Right atrium auricular region (tissue), 2 donors: ENCODE measurements at regions not wholly inside any gene's neighbourhood (a gene's known extent, or its start where the extent isn't known, plus 50 kb on each side); places are given as distances from the start of the nearest gene placed in this dataset.

Experiments used
- DNase-seq: peaks from one replicate; pipeline ENCODE4 v3.0.0-alpha.2; 2019; ENCODE audit warnings: low spot score
- H3K27ac ChIP-seq, 2 donors: fragments of 200-600 bp; sonication (generic); 1 replicate in 1 of 2; 2 replicates in 1 of 2; pipeline ENCODE4 v1.5.1; 2016 to 2019
- H3K27me3 ChIP-seq, 2 donors: fragments of 200-600 bp; sonication (generic); one replicate each; pipeline versions ENCODE4 v1.5.1 to v1.6.0; 2017 to 2019
- H3K36me3 ChIP-seq: fragments of 200-600 bp; sonication (generic); one replicate; pipeline ENCODE4 v1.5.1; 2016
- H3K4me1 ChIP-seq, 2 donors: fragments of 200-600 bp; sonication (generic); one replicate each; pipeline versions ENCODE4 v1.5.1 to v1.6.0; 2017 to 2019
- H3K4me3 ChIP-seq, 2 donors: fragments of 200-600 bp; sonication (generic); 1 replicate in 1 of 2; 2 replicates in 1 of 2; pipeline ENCODE4 v1.5.1; 2017 to 2019; ENCODE audit warnings: mild to moderate bottlenecking in 1 of 2, moderate library complexity in 1 of 2
- H3K9me3 ChIP-seq, 2 donors: fragments of 200-600 bp; sonication (generic); one replicate each; pipeline ENCODE4 v1.5.1; 2019
- TF ChIP-seq, protein P1 (sequence below), 2 donors: fragments of 200-600 bp; sonication (generic); IDR thresholded peaks; one replicate each; pipeline ENCODE4 v1.5.1; 2019; ENCODE audit warnings: antibody characterized with exemption in 2 of 2

- Histone ChIP-seq H3K9me3 (no peaks in the 10 kb centered on the region), H3K27me3 (no peaks in the 10 kb centered on the region), H3K27ac (peak overlapping the region in 1 of 2 donors; percentile 49), H3K36me3 (no peaks in the 10 kb centered on the region), H3K4me1 (peaks cover 0 to 25% of the 10 kb centered on the region in 2 donors), H3K4me3 (no peak overlapping the region)
- TF ChIP-seq, protein P1, sequence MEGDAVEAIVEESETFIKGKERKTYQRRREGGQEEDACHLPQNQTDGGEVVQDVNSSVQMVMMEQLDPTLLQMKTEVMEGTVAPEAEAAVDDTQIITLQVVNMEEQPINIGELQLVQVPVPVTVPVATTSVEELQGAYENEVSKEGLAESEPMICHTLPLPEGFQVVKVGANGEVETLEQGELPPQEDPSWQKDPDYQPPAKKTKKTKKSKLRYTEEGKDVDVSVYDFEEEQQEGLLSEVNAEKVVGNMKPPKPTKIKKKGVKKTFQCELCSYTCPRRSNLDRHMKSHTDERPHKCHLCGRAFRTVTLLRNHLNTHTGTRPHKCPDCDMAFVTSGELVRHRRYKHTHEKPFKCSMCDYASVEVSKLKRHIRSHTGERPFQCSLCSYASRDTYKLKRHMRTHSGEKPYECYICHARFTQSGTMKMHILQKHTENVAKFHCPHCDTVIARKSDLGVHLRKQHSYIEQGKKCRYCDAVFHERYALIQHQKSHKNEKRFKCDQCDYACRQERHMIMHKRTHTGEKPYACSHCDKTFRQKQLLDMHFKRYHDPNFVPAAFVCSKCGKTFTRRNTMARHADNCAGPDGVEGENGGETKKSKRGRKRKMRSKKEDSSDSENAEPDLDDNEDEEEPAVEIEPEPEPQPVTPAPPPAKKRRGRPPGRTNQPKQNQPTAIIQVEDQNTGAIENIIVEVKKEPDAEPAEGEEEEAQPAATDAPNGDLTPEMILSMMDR (IDR thresholded peaks at IDR 0.05) = no peak
- DNase-seq = no peak
These were observed 259.9 kb downstream of the OPA1 start for GRCh38 chr3:193852901-193853300.

- TF ChIP-seq, protein P1 (IDR thresholded peaks at IDR 0.05) = no peak
- no peaks in the 10 kb centered on the region for H3K36me3 ChIP-seq
- no peaks in the 10 kb centered on the region for H3K27me3 ChIP-seq
- DNase-seq = no peak
- no peak overlapping the region for H3K27ac ChIP-seq
- H3K9me3 ChIP-seq = no peaks in the 10 kb centered on the region
- H3K4me1 ChIP-seq = peaks cover 0 to 28% of the 10 kb centered on the region in 2 donors
- no peak overlapping the region for H3K4me3 ChIP-seq
These were observed 260.7 kb downstream of the OPA1 start for GRCh38 chr3:193853511-193854219.

- Histone ChIP-seq H3K9me3 (no peaks in the 10 kb centered on the region), H3K4me1 (peaks cover 0 to 30% of the 10 kb centered on the region in 2 donors), H3K27ac (no peak overlapping the region), H3K36me3 (no peaks in the 10 kb centered on the region), H3K4me3 (no peak overlapping the region), H3K27me3 (no peaks in the 10 kb centered on the region)
- peak; percentile 66 for DNase-seq
- TF ChIP-seq, protein P1 (IDR thresholded peaks at IDR 0.05) = no peak
These were observed 265.0 kb downstream of the OPA1 start for GRCh38 chr3:193857996-193858395.

DNA sequence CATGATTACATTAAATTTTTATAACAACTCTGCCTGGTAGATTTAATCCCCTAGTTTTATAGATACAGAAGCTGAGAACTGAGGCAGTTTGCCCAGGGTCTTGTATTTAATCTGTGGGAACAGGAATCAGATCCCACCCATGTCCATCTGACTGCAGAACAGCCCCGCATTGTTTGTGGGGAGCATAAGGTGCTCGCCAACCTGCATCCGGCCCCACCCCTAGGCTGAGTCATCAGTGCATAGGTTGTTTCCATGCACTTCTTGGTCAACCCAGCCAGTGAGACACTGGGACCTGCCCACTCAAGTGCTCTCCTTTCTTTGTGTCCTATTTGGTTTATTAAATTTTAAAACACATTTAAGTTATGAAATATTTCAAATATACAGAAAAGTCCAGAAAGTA, 266.2 kb downstream of the OPA1 start:
- TF ChIP-seq, protein P1 (IDR thresholded peaks at IDR 0.05) = no peak
- no peaks in the 10 kb centered on the region for H3K27me3 ChIP-seq
- H3K9me3 ChIP-seq = no peaks in the 10 kb centered on the region
- peaks cover 0 to 33% of the 10 kb centered on the region in 2 donors for H3K4me1 ChIP-seq
- no peak overlapping the region for H3K4me3 ChIP-seq
- DNase-seq = no peak
- H3K27ac ChIP-seq = no peak overlapping the region
- no peaks in the 10 kb centered on the region for H3K36me3 ChIP-seq

DNA sequence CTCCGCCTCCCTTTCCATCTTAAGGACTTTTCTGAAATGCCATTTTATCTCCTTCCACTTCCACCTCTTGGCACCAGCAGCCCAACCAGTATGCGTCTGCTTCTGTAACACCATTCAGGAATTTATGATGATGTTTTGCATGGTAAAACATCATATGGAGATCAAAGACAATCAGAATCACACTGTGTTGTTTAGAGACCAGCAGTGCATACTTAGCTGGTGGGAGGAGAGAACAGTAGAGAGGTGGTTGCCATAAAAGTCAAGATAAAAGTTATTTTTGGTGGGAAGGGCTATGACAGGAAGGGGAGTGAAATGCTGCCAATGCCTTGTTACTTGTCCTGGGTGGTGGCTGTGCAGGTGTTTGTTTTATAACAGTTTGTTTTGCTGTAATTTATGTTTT, 268.0 kb downstream of the OPA1 start:
- peak overlapping the region in 1 of 2 donors; percentile 67 for H3K27ac ChIP-seq
- no peaks in the 10 kb centered on the region for H3K27me3 ChIP-seq
- peaks cover 0 to 37% of the 10 kb centered on the region in 2 donors for H3K4me1 ChIP-seq

More for the DNA sequence above, 268.0 kb downstream of the OPA1 start:
- Histone ChIP-seq H3K9me3 (no peaks in the 10 kb centered on the region), H3K4me3 (no peak overlapping the region), H3K36me3 (no peaks in the 10 kb centered on the region)
- DNase-seq = no peak
- TF ChIP-seq, protein P1 (IDR thresholded peaks at IDR 0.05) = no peak
